Medulla oblongata (tissue), 1 donor: ENCODE measurements at regions not wholly inside any gene's neighbourhood (a gene's known extent, or its start where the extent isn't known, plus 50 kb on each side); places are given as distances from the start of the nearest gene placed in this dataset.
"Not testable (repeated sequence)": the region's sequence is repeated elsewhere in the genome, so short reads cannot be mapped to it uniquely, and the experiment has no call there.

Experiments used
- DNase-seq: peaks from one replicate; pipeline ENCODE4 v3.0.0-alpha.2; 2015; ENCODE audit errors: extremely low spot score

GRCh38 chr11:134944131-134944530 is 532.1 kb upstream of the B3GAT1 start:
- no peak for DNase-seq

GRCh38 chr11:134943544-134943943 is 531.5 kb upstream of the B3GAT1 start:
- DNase-seq, result no peak

GRCh38 chr11:134942681-134943080 is 530.6 kb upstream of the B3GAT1 start:
- no peak for DNase-seq

GRCh38 chr11:134941936-134942600 is 530.0 kb upstream of the B3GAT1 start:
- DNase-seq, result peak; percentile 33

- no peak for DNase-seq
Measured at GRCh38 chr11:134941326-134941725, 529.3 kb upstream of the B3GAT1 start.

GRCh38 chr11:134940441-134941126 is 528.5 kb upstream of the B3GAT1 start:
- no peak for DNase-seq

- DNase-seq, result no peak
Measured at GRCh38 chr11:134939905-134940304, 527.9 kb upstream of the B3GAT1 start.

GRCh38 chr11:134939031-134939430 is 527.0 kb upstream of the B3GAT1 start:
- DNase-seq, result no peak

- DNase-seq, result no peak
Measured at GRCh38 chr11:134938212-134938611, 526.2 kb upstream of the B3GAT1 start.

GRCh38 chr11:134937193-134937592 is 525.2 kb upstream of the B3GAT1 start:
- not testable (repeated sequence) for DNase-seq

- DNase-seq, result no peak
Measured at GRCh38 chr11:134932761-134933160, 520.7 kb upstream of the B3GAT1 start.

GRCh38 chr11:134925432-134925831 is 513.4 kb upstream of the B3GAT1 start:
- DNase-seq, result no peak

- DNase-seq, result no peak
Measured at GRCh38 chr11:134923441-134923840, 511.4 kb upstream of the B3GAT1 start.

GRCh38 chr11:134921938-134922337 is 509.9 kb upstream of the B3GAT1 start:
- DNase-seq, result no peak

GRCh38 chr11:134920851-134921608 is 509.0 kb upstream of the B3GAT1 start:
- no peak for DNase-seq

GRCh38 chr11:134916421-134917213 is 504.6 kb upstream of the B3GAT1 start:
- DNase-seq, result no peak

- DNase-seq, result no peak
Measured at GRCh38 chr11:134915881-134916280, 503.8 kb upstream of the B3GAT1 start.

GRCh38 chr11:134915212-134915611 is 503.2 kb upstream of the B3GAT1 start:
- DNase-seq, result no peak

- DNase-seq, result no peak
Measured at GRCh38 chr11:134913999-134914590, 502.1 kb upstream of the B3GAT1 start.

- no peak for DNase-seq
Measured at GRCh38 chr11:134913391-134913790, 501.3 kb upstream of the B3GAT1 start.

GRCh38 chr11:134911514-134912180 is 499.6 kb upstream of the B3GAT1 start:
- DNase-seq, result no peak
